ENCODE measurements at regions not wholly inside any gene's neighbourhood (a gene's known extent, or its start where the extent isn't known, plus 50 kb on each side); places are given as distances from the start of the nearest gene placed in this dataset.

GRCh38 chr11:42075180-42075579, 615.7 kb upstream of the LRRC4C start:
- H3K36me3 Mint-ChIP-seq, result no peaks in the 10 kb centered on the region
- no peaks in the 10 kb centered on the region for H3K9me3 Mint-ChIP-seq
- TF ChIP-seq CTCF (conservative IDR thresholded peaks at IDR 0.05), result no peak
- H3K27me3 Mint-ChIP-seq, result no peaks in the 10 kb centered on the region
- no peak overlapping the region for H3K27ac Mint-ChIP-seq
- H3K4me3 Mint-ChIP-seq, result no peak overlapping the region
- H3K4me1 Mint-ChIP-seq (ENCODE audit: unreplicated experiment), result no peaks in the 10 kb centered on the region
- DNase-seq (ENCODE audit: extremely low spot score, unreplicated experiment), result no peak

- no peak for DNase-seq (ENCODE audit: extremely low spot score, unreplicated experiment)
- no peaks in the 10 kb centered on the region for H3K9me3 Mint-ChIP-seq
- H3K27ac Mint-ChIP-seq, result no peak overlapping the region
- no peaks in the 10 kb centered on the region for H3K36me3 Mint-ChIP-seq
- H3K4me3 Mint-ChIP-seq, result no peak overlapping the region
- no peak for TF ChIP-seq CTCF (conservative IDR thresholded peaks at IDR 0.05)
- no peaks in the 10 kb centered on the region for H3K27me3 Mint-ChIP-seq
- no peaks in the 10 kb centered on the region for H3K4me1 Mint-ChIP-seq (ENCODE audit: unreplicated experiment)
These were observed 618.3 kb upstream of the LRRC4C start for GRCh38 chr11:42077794-42078193.

GRCh38 chr11:42085736-42086135, 626.3 kb upstream of the LRRC4C start:
- H3K4me3 Mint-ChIP-seq, result no peak overlapping the region
- no peaks in the 10 kb centered on the region for H3K9me3 Mint-ChIP-seq
- H3K27me3 Mint-ChIP-seq, result no peaks in the 10 kb centered on the region
- no peak for DNase-seq (ENCODE audit: extremely low spot score, unreplicated experiment)
- no peaks in the 10 kb centered on the region for H3K4me1 Mint-ChIP-seq (ENCODE audit: unreplicated experiment)
- no peak overlapping the region for H3K27ac Mint-ChIP-seq
- H3K36me3 Mint-ChIP-seq, result no peaks in the 10 kb centered on the region
- TF ChIP-seq CTCF (conservative IDR thresholded peaks at IDR 0.05), result no peak

DNA sequence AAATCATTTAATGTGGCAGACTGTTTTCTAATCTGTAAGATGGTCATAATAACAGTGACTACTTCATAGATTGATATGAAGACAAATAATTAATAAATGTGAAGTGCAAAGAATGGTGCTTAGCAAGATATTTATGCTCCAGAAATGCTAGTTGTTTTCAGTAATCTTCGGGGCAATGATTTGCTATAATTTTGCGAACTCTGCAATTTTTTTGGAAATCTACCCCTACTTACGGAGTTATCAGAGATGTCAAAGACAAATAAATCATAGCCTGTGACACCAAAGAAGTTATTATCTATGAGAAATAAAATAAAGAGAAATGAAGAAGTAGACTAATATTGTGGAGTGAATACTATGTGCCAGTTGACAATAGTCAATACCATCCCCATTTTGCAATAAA, 634.1 kb upstream of the LRRC4C start:
- H3K4me3 Mint-ChIP-seq, result no peak overlapping the region
- no peaks in the 10 kb centered on the region for H3K9me3 Mint-ChIP-seq
- no peak overlapping the region for H3K27ac Mint-ChIP-seq
- no peaks in the 10 kb centered on the region for H3K4me1 Mint-ChIP-seq (ENCODE audit: unreplicated experiment)
- TF ChIP-seq CTCF (conservative IDR thresholded peaks at IDR 0.05), result no peak
- no peaks in the 10 kb centered on the region for H3K36me3 Mint-ChIP-seq
- DNase-seq (ENCODE audit: extremely low spot score, unreplicated experiment), result no peak
- no peaks in the 10 kb centered on the region for H3K27me3 Mint-ChIP-seq

DNA sequence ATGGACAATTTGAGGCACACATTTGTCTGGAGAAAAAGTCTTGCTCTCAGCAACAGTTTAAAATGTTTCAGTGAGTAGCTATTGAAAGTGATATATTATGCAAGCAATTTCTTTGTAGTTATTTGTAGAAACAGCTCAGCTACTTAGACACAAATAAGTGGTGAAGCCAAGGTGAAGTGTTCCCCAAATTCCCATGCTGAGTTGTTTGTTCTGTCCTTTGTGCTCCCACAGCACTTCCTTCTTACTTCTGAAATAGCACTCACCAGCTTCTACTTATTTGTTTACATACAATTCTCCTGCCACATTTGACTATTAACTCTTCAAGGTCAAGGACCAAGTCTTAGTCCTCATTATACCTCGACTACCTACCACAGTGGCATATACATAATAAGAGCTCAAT, 638.6 kb upstream of the LRRC4C start:
- H3K27ac Mint-ChIP-seq, result no peak overlapping the region
- H3K4me1 Mint-ChIP-seq (ENCODE audit: unreplicated experiment), result no peaks in the 10 kb centered on the region
- no peak for TF ChIP-seq CTCF (conservative IDR thresholded peaks at IDR 0.05)
- H3K9me3 Mint-ChIP-seq, result no peaks in the 10 kb centered on the region
- no peak overlapping the region for H3K4me3 Mint-ChIP-seq
- H3K27me3 Mint-ChIP-seq, result no peaks in the 10 kb centered on the region
- H3K36me3 Mint-ChIP-seq, result no peaks in the 10 kb centered on the region
- DNase-seq (ENCODE audit: extremely low spot score, unreplicated experiment), result no peak

DNA sequence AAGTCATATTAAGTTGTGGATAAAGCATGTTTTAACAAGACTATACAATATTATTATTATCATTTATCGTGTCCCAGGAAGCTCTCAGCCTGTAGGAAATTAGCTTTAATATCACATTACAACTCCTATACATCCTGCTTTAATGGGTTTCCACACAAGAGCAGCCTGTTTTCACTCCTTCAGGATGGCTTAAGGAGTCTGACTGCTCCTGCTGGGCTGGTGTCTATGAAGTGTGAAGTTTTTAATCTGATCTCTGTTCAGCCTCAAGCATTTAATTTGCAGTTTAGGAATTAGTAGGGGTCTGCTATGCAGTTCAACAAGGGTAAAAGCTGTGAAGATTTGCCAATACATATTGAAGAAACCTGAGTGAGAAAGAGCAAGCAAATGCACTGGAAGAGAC, 653.4 kb upstream of the LRRC4C start:
- Mint-ChIP-seq H3K36me3 (no peaks in the 10 kb centered on the region), H3K27me3 (peaks cover 3% of the 10 kb centered on the region), H3K27ac (no peak overlapping the region), H3K9me3 (peaks cover 3% of the 10 kb centered on the region), H3K4me3 (no peak overlapping the region), H3K4me1 (ENCODE audit: unreplicated experiment) (peaks cover 7% of the 10 kb centered on the region)
- no peak for TF ChIP-seq CTCF (conservative IDR thresholded peaks at IDR 0.05)
- DNase-seq (ENCODE audit: extremely low spot score, unreplicated experiment), result no peak
